Globus pallidus (tissue), 1 donor: ENCODE measurements at regions not wholly inside any gene's neighbourhood (a gene's known extent, or its start where the extent isn't known, plus 50 kb on each side); places are given as distances from the start of the nearest gene placed in this dataset.

ENCODE experiments used
- DNase-seq: peaks from one replicate; pipeline ENCODE4 v3.0.0-alpha.2; 2015; ENCODE audit warnings: low spot score

DNA sequence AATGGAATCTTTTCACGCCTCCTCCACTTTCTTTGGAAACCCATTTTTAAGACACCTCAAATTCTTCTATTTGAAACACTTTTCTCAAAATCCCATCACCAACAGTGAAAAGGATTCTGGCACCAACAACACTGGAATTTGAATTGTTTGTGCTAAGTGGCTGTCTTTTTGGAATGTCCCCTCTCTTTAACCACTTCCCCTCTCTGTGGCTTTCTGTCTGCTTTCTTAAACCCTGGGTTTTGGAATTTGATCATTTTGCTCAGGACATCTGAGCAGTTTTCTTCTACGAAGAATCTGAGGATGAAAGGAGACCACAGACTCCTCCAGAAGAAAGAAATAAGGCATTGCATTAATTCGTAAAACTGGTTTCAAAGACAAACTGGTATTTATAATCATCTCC, 89.0 kb downstream of the MXRA5 start:
- DNase-seq = no peak

GRCh38 chrX:3256868-3257267, 89.6 kb downstream of the MXRA5 start:
- DNase-seq = no peak

GRCh38 chrX:3252744-3253143, 93.7 kb downstream of the MXRA5 start:
- peak; percentile 19 for DNase-seq

DNA sequence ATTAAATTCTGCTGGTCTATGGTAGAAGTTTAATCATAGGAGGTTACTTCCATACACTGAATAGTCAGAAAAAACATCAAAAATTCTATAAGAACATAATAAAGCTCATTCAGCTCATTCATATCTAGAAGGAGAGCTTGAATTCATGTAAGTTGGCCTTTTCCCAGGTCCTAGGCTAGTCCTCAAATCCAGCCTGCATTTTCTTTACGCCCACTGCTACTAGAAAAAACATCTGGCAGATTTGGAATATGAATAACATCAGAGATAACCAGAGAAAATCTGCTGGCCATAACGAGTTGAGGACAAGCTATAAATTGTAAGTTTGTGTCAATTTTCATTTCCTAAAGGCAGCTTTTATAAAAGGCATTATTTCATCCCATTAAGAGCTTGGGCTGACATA, 95.5 kb downstream of the MXRA5 start:
- DNase-seq = no peak

- DNase-seq = no peak
Measured at GRCh38 chrX:3244955-3245354, 101.5 kb downstream of the MXRA5 start.

DNA sequence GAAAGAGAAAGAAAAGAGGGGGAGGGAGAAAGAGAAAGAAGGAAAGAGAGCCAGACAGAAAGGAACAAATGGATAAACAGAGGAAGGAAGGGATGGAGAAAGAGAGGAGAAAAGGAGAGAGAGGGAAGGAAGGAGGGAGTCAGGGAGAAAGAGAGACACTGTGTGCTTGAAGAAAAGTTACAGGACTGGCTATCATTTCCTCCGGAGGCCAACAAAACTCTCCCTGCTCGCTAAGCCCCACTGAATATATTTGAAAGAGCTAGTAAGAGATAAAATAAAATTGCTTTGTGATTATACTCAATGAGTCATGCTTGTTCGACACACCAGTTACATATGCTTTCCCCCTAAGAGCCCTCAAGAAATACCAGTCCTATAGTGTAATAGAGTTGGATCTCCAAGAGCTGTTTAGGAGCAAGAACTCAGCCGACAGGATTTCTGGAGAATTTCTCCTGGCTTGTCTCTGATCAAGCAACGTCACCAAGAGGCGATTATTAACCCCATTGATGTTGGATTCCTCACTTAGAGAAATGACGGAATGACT, 102.2 kb downstream of the MXRA5 start:
- DNase-seq = no peak

GRCh38 chrX:3232262-3232923, 114.1 kb downstream of the MXRA5 start:
- DNase-seq = no peak

DNA sequence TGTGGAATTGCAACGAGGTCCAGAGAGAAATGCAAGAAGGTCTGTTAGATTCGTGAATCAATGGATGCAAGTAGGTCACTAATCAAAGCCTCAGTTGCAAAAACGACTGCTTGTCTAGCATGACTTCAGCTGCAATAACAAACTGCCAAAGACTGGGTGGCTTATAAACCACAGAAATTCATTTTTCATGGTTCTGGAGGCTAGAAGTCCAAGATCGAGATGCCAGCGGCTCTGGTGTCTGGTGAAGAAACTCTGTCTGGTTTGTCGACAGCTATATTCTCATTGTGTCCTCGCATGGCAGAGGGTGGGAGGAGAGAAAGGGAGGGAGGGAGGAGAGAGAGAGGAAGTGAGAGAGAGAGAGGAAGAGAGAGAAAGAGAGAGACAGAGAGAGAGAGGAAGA, 114.7 kb downstream of the MXRA5 start:
- no peak for DNase-seq

- no peak for DNase-seq
Measured at GRCh38 chrX:3230496-3230895, 116.0 kb downstream of the MXRA5 start.

DNA sequence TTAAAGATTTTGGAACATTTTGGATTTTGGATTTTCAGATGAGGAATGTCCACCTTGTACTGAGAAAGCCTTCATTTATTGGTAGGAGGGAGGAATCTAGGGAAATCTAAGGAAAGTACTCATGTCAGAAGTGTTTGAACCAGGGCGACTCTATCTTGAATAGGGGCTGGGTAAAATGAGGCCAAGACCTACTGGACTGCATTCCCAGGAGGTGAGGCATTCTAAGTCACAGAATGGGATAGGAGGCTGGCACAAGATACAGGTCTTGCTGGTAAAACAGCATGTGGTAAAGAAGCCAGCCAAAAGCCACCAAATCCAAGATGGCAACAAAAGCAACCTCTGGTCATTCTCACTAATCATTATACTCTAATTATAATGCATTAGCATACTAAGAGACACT, 118.9 kb downstream of the MXRA5 start:
- no peak for DNase-seq

GRCh38 chrX:3226087-3226486, 120.4 kb downstream of the MXRA5 start:
- DNase-seq = no peak

DNA sequence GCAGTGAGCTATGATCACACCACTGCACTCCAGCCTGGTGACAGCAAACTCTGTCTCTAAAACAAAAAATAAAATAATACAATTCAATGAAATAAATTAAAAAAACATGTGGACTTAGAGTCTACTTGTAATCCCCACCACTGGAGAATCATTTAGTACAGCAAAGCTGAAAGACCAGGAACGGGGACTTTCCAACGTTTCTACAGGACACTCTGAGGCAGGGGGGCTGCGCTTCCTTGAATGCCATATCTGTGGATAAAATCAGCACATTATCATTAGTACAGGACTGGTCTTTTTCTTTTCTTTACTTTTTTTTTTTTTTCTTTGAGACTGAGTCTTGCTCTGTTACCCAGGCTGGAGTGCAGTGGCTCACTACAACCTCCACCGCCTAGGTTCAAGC, 124.8 kb downstream of the MXRA5 start:
- DNase-seq = no peak

DNA sequence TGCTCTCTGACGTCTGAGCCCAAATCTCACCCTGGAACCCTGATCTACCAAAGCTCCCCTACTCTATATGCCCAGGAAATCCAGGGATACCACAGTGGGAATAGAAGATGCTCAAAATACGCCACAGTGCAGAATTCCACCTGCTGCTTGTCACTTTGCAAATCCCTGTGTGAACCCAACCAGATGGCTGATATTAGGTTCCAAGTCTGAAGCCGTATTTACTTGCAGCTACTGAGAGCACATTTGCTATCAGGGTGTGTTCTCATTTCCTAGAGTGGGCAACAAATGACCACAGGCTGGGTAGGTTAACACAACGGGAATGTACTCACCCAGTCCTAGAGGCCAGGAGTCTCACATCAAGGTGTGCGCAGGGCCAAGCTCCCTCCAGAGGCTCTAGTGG, 126.8 kb downstream of the MXRA5 start:
- no peak for DNase-seq

DNA sequence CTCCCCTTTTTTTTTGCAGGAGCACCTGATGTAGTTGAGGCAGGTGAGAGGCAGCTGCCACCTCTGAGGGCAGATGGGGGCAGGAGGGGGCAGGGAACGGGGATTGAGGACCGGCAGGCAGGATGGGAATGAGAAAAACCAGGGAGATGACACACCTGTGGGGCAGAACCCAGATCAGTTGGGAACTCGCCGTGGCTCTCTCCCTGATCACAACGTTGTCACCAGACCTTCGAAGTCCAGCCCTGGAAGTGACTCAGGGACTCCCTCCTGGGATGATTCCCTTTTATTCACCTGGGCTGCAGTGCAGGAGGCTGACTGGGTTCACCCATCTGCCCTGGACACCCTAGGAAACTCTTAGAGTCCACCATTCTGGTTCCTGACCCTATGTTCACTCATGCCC, 127.2 kb downstream of the MXRA5 start:
- DNase-seq = no peak

DNA sequence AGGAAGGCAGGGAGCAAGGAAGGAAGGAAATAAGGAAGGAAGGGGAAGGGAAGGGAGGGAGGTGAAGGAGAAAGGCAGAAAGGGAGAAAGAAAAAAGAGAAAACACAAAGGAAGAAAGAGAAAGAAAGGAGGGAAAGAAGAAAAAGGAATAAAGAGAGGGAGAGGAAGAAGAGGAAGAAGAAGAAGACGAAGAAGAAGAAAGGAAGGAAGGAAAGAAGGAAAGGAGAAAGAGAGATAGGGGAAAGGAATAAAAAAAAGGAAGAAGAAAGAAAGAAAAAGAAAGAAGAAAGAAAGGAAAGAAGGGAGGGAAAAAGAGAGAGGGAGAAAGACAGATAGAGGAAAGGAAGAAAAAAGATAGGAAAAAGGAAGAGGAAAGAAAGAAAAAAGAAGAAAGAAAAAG, 128.0 kb downstream of the MXRA5 start:
- no peak for DNase-seq

DNA sequence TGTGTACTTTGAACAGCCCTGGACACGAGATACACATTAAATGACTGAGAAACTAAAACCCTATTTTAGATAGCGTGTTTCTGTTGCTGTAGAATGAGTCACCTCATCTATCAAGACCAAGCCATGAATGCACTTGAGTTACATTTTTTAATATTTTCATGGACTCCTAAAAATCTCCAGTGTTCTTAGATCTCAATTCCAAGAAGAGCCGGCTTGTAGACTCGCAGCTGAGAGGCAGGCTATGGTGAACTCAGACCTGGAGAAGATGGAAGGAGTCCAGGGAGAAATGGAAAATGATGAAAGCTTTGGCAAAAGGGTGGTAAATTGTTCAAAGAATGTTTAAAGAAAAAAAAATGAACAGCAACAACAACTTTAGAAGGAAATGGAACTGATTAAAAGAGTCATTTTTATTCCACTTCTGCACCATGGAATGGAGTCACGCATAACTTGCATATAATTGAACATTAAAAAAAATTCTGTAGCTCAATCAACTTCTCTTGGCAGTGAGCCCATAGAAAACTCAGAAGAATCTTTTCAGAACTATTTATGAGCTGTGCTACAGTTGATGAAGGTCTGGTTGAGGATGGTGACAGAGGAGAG, 129.8 kb downstream of the MXRA5 start:
- no peak for DNase-seq

DNA sequence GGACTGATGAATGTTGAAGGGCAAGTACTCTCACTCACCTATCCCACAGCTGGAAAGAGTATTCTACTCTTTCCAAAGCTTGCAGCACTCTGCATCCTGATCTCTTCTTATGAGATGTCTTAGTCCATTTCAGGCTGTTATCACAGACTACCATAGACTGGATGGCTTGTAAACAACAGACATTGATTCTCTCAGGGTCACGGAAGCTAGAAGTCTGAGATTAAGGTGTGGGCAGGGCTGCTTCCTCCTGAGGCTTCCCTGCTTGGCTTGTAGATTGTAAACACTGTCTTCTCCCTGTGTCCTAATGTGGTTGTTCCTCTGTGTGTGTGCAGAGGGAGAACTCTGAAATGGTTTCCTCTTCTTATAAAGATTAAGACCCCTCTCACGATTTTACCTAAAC, 131.2 kb downstream of the MXRA5 start:
- no peak for DNase-seq

DNA sequence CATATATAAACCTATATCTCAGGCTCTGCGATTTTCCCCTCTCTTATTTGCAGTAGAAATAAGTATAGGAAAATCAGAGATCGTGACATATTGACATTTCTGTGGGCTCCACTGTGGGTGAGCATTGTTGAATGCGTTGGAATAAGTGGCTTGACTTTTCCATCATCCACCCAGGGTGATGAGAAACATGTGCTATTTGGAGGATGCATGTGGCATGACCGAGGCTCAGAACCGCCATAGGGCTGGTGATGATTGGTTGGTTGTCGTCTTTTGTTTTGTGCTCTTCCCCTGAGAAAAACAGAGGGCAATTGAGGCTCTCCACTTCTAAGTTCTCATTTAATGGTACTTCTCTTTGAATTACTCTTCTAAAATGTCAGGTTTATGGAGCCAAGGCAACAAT, 140.1 kb downstream of the MXRA5 start:
- no peak for DNase-seq

- no peak for DNase-seq
Measured at GRCh38 chrX:3204606-3205005, 141.8 kb downstream of the MXRA5 start.

DNA sequence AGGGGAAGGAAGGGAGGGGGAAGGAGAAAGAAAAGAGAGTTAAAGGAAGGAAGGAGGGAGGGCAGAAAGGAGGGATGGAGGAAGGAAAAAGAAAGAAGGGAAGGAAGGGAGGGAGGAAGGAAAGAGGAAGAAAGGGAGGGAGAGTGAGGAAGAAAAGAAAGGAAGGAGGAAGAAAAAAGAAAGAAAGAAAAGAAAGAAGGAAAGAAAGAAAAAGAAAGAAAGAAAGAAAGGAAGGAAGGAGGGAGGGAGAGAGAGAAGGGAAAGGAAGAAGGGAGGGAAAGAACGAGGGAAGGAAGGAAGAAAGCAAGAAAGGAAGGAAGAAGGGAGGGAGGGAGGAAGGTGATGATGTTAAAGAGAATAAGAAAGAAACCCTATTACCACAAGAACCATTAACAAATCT, 150.6 kb downstream of the MXRA5 start:
- DNase-seq = no peak

- no peak for DNase-seq
Measured at GRCh38 chrX:3192835-3193234, 151.6 kb downstream of the ARSF start.

DNA sequence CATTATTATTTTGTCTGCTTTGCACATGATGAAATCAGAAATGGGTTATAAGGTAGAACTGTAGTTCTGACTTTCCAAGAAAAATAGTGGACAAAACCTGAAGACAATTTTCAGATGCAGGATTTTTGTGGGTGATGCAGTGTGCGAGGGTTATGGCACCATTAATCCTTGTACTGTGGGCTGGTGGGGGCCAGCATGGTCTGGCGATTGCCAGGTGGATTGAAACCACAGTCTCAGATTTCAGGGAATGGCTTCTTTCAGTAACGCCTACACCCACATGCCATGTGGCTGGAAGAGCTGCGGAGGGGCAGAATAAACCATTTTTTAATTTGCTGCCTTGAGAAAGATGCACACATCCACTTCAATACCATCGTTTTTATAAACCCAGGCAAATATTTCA, 150.5 kb downstream of the ARSF start:
- DNase-seq = no peak

- no peak for DNase-seq
Measured at GRCh38 chrX:3191201-3191600, 149.9 kb downstream of the ARSF start.
